ENCODE measurements at regions not wholly inside any gene's neighbourhood (a gene's known extent, or its start where the extent isn't known, plus 50 kb on each side); places are given as distances from the start of the nearest gene placed in this dataset.

DNA sequence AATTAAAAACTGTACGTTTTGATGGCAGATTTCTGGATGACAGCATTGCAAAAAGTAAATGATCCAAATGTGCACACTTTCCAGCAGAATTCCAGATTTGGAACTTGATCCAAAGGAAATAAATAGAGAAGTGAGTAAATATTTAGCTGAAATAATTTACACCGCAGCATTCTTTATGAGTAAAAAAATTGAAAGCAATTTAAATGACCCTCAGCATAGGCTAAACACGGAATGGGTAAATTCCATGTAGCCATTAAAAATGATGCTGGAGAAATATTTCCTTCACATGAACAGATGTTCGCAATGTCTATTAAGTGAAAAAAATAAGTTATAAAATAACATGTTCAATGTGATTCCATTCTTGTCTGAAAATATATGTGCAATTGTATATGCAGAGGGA, 424.8 kb downstream of the HS3ST3B1 start:
- TF ChIP-seq CTCF (IDR thresholded peaks at IDR 0.05) (no peak), POLR2A (IDR thresholded peaks at IDR 0.05) (no peak)

Data from right lobe of liver (tissue), 4 donors.